ENCODE measurements at regions not wholly inside any gene's neighbourhood (a gene's known extent, or its start where the extent isn't known, plus 50 kb on each side); places are given as distances from the start of the nearest gene placed in this dataset.

GRCh38 chr3:139128803-139129202 lies 84.1 kb upstream of the PRR23C start:
- TF ChIP-seq YY1 (IDR thresholded peaks at IDR 0.05; ENCODE audit: insufficient read depth, insufficient read length), result no peak
- no peak for TF ChIP-seq SUZ12 (IDR thresholded peaks at IDR 0.05; ENCODE audit: extremely low read depth, insufficient read depth, insufficient read length)
- no peak for TF ChIP-seq ZNF274 (IDR thresholded peaks at IDR 0.05; ENCODE audit: low read depth, low read length)
